SK-N-SH treated with all-trans-retinoic acid at 6 μM for 48 hours (cell line): ENCODE measurements at regions not wholly inside any gene's neighbourhood (a gene's known extent, or its start where the extent isn't known, plus 50 kb on each side); places are given as distances from the start of the nearest gene placed in this dataset.

Experiments
- ISL1 ChIP-seq: fragments of 250-450 bp; sonication (Bioruptor Pico); IDR thresholded peaks from 2 replicates; pipeline ENCODE4 v2.1.2; 2022; ENCODE audit warnings: mild to moderate bottlenecking, moderate library complexity
- OSR1 ChIP-seq: fragments of 250-450 bp; sonication (Bioruptor Pico); IDR thresholded peaks from 2 replicates; pipeline ENCODE4 v1.8.0; 2022; ENCODE audit warnings: moderate library complexity, mild to moderate bottlenecking, inconsistent platforms
- PATZ1 ChIP-seq: fragments of 250-450 bp; sonication (Bioruptor Pico); IDR thresholded peaks from 2 replicates; pipeline ENCODE4 v1.8.0; 2020; ENCODE audit warnings: mild to moderate bottlenecking, moderate library complexity, borderline replicate concordance
- PPARA ChIP-seq: fragments of 250-450 bp; sonication (Bioruptor Pico); IDR thresholded peaks from 2 replicates; pipeline ENCODE4 v1.5.0; 2020; ENCODE audit warnings: mild to moderate bottlenecking, borderline replicate concordance
- RARB ChIP-seq: fragments of 250-450 bp; sonication (Bioruptor Pico); IDR thresholded peaks from 2 replicates; pipeline ENCODE4 v1.8.0; 2021; ENCODE audit warnings: mild to moderate bottlenecking, moderate library complexity
- TSHZ2 ChIP-seq: fragments of 250-450 bp; sonication (Bioruptor Pico); IDR thresholded peaks from 2 replicates; pipeline ENCODE4 v1.5.0; 2020; ENCODE audit warnings: mild to moderate bottlenecking, moderate library complexity
- ZFP3 ChIP-seq: fragments of 250-450 bp; sonication (Bioruptor Pico); IDR thresholded peaks from 2 replicates; pipeline ENCODE4 v1.5.0; 2020; ENCODE audit warnings: mild to moderate bottlenecking, moderate library complexity
- ZNF565 ChIP-seq: fragments of 450-650 bp; formaldehyde crosslinking; conservative IDR thresholded peaks from 2 replicates; pipeline ENCODE4 v1.5.0; 2020; ENCODE audit warnings: low read depth, mild to moderate bottlenecking, moderate library complexity
- ZNF8 ChIP-seq: fragments of 450-650 bp; formaldehyde crosslinking; IDR thresholded peaks from 2 replicates; pipeline ENCODE4 v1.5.0; 2020; ENCODE audit warnings: mild to moderate bottlenecking, moderate library complexity
- TF ChIP-seq, protein P1 (sequence below): fragments of 250-450 bp; sonication (Bioruptor Pico); IDR thresholded peaks from 2 replicates; pipeline ENCODE4 v1.5.1; 2021; ENCODE audit warnings: mild to moderate bottlenecking, moderate library complexity

DNA sequence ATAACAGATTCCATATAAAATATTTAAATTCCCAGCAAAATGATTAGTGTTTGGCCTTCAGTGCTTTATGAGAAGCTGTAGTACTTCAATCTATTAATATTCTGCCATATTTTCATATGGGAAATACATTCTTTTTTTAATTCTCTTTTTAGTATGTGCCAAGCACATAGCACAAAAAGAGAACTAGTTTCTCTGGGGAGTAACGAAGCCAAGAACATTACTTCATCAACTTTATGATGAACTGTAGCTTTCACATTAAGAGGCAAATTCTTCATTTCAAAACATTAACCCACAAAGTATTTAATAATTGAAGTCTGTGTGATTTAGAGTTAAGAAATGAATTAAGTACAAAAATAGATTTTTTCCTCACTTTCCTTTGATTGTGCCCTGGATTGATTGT, 281.0 kb upstream of the EYS start:
- TF ChIP-seq RARB, result no peak
- no peak for TF ChIP-seq ZNF565 (CRISPR knock-in tag)
- TF ChIP-seq ZFP3 (CRISPR knock-in tag), result no peak
- TF ChIP-seq TSHZ2 (CRISPR knock-in tag), result no peak
- TF ChIP-seq PPARA, result no peak
- TF ChIP-seq ISL1, result no peak
- no peak for TF ChIP-seq PATZ1 (CRISPR knock-in tag)
- no peak for TF ChIP-seq OSR1 (CRISPR knock-in tag)
- TF ChIP-seq, protein P1, sequence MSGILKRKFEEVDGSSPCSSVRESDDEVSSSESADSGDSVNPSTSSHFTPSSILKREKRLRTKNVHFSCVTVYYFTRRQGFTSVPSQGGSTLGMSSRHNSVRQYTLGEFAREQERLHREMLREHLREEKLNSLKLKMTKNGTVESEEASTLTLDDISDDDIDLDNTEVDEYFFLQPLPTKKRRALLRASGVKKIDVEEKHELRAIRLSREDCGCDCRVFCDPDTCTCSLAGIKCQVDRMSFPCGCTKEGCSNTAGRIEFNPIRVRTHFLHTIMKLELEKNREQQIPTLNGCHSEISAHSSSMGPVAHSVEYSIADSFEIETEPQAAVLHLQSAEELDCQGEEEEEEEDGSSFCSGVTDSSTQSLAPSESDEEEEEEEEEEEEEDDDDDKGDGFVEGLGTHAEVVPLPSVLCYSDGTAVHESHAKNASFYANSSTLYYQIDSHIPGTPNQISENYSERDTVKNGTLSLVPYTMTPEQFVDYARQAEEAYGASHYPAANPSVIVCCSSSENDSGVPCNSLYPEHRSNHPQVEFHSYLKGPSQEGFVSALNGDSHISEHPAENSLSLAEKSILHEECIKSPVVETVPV (CRISPR knock-in tag), result no peak
- TF ChIP-seq ZNF8, result no peak
